Heart left ventricle (tissue), 13 donors: ENCODE measurements at regions not wholly inside any gene's neighbourhood (a gene's known extent, or its start where the extent isn't known, plus 50 kb on each side); places are given as distances from the start of the nearest gene placed in this dataset.

ENCODE experiments used
- CTCF ChIP-seq, 12 donors: fragments of 200-600 bp; sonication (generic) in 4 of 12; IDR thresholded peaks; one replicate each; pipeline versions ENCODE4 v1.5.0 to v1.8.0; 2018 to 2022; ENCODE audit warnings: antibody characterized with exemption in 12 of 12, mild to moderate bottlenecking in 5 of 12
- POLR2A ChIP-seq, 2 donors: fragments of 450-650 bp; IDR thresholded peaks; one replicate each; pipeline ENCODE4 v1.6.1; 2017; ENCODE audit warnings: antibody characterized with exemption in 2 of 2, mild to moderate bottlenecking in 2 of 2, moderate library complexity in 2 of 2
- donor health status: ischemic (EF 13 %, LVEDD 7.1; RV severe dilation, severe dysfunction).
- donor health status: DM: no; HTN: yes; CAD: no.
- donor health status: DM: no; HTN: no; CAD: no.
- donor health status: ischemic (EF 25% LVEDD 6.9; RV normal size, moderate dysfunction).
- donor health status: ischemic (EF 25% LVEDD 5.7; RV mildly dilated, moderate dysfunction).
- donor health status: ischemic (EF 35%, LVEDD 5.7; RV mildly dilated, moderate dysfunction).
- donor health status: nonischemic (EF 11% LVEDD 7.7; RV severe dilation, severe dysfunction).
- donor health status: DM: yes; HTN: yes; CAD: no.
- donor health status: PGD.
- donor health status: ischemic (EF 29% LVEDD 5.4; RV normal size, mild dysfunction).
- donor health status: nonischemic (EF 23%, LVEDD 6.1; RV moderate dilation, normal function).

GRCh38 chr2:204152616-204153015 is 216.1 kb downstream of the ICOS start:
- TF ChIP-seq CTCF (IDR thresholded peaks at IDR 0.05) (no peak), POLR2A (IDR thresholded peaks at IDR 0.05) (no peak)
